ENCODE measurements at regions not wholly inside any gene's neighbourhood (a gene's known extent, or its start where the extent isn't known, plus 50 kb on each side); places are given as distances from the start of the nearest gene placed in this dataset.
"Not testable (repeated sequence)": the region's sequence is repeated elsewhere in the genome, so short reads cannot be mapped to it uniquely, and the experiment has no call there.

DNA sequence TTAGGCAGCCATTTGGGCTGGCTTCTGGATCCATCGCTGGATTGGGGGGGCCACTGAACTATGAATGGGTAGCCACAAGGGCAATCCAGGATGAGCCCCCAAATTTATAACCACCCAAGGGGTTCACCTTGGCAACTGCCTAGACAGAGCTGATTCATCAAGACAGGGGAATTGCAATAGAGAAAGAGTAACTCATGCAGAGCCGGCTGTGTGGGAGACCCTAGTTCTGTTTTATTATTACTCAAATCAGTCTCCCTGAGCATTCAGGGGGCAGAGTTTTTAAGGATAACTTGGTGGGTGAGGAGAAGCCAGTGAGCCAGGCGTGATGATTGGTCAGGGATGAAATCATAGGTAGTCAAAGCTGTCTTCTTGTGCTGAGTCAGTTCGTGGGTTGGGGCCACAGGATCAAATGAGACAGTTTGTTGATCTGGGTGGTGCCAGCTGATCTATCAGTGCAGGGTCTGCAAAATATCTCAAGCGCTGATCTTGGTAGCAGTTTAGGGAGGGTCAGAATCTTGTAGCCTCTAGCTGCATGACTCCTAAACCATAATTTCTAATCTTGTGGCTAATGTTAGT lies 57.9 kb downstream of the DNAJB9 start:
- DNase-seq = no peak

DNA sequence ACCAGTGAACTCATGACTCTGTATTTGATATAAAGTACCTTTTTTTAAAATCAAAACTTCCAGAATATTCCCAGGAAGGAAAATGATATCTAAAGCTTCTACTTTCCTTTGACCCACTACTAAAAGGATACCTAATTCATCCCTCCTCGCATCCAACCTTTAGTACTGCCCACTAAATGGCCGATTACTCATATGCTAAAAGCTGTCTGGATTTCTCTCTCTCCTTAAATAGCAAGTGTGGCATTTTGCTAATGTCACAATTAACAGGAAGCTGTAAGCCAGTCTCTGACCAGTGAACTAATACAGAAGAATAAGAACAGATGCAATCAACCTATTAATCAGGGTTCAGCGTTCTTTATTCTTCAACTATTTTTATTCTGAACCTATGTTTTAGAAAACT lies 59.0 kb downstream of the DNAJB9 start:
- no peak for DNase-seq

- DNase-seq = no peak
These were observed 60.2 kb downstream of the DNAJB9 start for GRCh38 chr7:108629651-108630400.

DNA sequence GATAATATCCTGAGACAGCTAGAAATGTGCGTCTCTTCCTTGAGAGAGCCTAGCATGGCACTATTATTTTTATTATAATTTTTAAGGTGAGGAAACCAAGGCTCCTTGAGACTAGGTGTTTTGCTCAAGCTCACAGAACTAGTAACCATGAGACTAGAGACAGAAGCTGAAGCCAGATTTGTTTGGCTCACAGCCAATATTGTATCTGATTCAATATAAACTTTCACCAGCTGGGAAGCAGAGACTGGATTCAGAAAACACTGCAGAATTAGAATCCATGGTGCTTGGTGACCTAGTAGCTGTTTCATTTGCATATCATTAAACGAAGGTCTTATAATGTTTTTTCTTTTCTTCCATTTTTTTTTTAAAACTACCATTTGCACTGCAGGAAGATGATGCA lies 64.4 kb downstream of the DNAJB9 start:
- no peak for DNase-seq

DNA sequence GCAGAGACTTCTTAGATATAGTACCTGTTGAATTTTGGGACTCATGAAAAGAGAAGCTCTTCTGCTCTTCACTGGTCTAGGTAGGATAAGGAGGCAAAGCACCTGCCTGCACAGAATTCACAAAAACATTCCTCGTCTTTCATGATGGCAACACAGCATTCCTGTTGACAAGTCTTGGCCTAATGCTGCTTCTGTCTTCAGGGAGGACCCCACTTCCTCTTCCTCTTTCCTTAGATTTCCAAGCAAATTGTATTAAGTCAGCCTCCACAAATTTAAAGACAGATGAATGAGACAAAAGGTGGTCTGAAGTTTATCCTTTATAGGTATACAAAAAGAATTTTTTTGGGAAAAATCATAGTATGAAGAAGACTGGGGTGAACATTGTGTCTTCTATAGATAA lies 64.9 kb downstream of the DNAJB9 start:
- DNase-seq = no peak

DNA sequence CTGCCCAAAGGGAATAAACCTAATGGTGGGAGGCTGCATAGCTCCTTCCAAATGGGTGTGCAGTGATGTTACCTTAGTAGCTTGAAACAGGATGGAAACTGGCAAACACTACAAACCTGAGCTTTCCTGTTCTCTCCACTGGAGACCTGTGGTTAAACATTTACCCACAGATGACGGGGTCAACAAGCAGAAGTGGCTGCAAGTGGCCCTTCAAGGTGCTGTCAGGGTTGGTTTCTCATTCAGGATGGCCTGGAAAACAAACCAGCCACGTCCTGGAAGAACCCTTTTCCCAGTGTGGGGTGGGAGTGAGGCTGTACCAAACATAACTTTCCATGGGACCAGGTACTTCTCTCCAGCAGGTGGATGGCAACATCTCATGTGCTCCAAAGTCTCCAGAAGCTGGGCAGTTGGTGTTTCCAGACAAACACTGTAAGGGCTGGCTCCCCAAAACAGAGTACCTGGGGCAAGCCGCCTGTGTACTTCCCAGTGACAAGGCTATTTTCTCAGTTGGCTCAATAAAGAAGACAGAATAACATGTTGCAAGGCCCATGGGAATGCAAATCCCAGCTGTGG lies 67.5 kb downstream of the DNAJB9 start:
- no peak for DNase-seq

DNA sequence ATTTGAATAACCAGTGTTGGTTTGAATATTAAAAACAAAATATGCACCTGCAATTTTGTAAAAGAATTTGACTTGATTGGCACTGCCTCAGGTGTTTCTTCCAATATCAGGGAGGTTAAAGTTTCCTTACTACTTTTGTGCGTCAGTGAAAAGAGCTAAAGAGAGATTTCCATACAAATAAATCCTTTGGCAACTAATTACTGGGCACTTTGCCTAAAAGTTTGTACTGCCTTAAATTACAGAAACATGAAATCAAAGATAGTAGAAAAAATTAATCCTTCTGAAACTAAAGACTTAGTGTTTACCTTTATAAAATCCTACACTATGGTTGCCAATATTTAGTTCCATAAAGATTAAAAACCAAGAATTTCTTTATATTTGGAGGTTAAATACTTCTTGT lies 72.5 kb downstream of the DNAJB9 start:
- DNase-seq = no peak

DNA sequence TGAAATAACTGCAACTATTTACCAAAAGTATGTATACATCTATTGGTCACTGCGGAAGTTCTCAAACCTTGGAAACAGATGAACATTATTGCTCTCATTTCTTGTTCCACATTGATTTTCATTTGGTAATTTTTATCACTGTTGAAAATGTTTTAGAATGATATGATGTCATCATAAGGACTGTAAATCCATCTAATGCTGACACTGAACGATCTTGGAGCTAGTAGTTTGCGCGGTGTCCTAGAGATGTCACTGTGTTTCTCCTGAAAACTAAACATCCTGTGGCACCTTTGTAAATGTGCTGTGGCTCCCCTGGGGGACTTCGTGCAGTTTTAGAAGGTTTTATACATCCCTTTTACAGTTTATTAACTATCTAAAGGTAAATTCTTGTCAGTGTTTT lies 73.5 kb downstream of the DNAJB9 start:
- no peak for DNase-seq

DNA sequence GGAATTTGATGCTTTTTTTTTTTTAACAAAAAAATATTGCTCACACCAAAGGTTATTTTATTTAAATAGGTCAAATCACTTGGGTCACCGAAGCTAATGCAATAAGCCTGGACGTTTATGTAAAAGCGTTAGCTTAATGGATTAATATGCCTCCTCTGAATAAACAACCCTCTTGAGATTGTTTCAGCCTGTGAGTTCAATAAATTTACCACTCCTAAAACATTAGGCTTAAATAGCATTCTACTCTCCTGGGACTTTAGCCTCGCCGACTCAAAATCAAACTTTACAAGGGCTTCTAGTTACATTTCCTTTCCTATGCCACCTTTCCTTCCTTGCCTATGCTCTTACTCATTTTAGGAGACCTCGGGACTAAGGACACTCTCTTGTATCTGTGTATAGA lies 79.3 kb downstream of the DNAJB9 start:
- no peak for DNase-seq

DNA sequence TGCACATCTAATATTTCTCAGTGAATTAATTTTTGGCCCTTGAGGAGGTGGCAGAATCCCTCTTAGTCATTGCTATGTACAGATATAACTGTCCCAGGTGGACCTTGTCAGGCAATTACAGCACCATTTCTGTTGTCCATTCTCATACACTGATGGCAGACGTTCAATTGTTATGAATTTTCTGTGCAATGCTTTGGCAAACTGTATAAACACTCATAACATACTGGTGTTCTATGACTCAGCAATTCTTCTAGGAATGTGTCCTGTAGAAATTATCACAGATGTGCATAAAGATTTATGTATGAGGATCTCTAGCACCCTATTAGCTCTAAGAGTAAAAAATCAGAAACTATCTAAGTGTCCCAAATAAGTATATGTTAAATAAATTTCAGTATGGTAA lies 80.8 kb downstream of the DNAJB9 start:
- no peak for DNase-seq

GRCh38 chr7:108652886-108653285 lies 83.2 kb downstream of the DNAJB9 start:
- no peak for DNase-seq

GRCh38 chr7:108653526-108653925 lies 83.9 kb downstream of the DNAJB9 start:
- DNase-seq = no peak

DNA sequence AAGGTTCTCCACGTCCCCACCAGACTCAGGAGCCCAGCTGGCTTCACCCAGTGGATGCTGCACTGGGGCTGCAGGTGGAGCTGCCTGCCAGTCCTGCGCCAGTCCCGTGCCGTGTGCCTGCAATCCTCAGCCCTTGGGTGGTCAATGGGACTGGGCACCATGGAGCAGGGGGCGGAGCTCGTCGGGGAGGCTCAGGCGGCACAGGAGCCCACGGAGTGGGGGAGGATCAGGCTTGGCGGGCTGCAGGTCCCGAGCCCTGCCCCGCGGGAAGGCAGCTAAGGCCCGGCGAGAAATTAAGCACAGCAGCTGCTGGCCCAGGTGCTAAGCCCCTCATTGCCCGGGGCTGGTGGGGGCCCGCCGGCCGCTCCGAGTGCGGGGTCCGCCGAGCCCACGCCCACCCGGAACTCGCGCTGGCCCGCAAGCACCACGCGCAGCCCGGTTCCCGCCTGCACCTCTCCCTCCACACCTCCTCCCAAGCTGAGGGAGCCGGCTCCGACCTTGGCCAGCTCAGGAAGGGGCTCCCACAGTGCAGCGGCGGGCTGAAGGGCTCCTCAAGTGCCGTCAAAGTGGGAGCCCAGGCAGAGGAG lies 87.6 kb downstream of the DNAJB9 start:
- DNase-seq = not testable (repeated sequence)

DNA sequence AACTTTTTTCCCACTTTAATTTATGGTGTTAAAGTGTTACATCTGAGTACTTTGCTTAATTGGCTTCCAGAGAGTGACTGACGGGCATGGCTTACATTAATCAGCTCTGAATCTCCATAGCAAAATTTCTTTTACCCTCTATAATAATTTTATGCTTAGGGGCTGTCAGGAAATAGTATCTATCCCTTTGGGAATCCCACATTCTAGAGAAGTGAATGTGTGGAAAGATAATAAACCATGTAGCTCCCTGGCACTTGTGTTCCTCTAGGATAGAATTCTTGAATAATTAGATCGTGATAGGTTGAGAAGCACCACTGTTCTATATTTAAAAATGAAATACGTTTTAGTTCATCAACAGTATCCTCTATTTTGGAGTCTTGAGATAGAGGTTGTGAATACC lies 89.6 kb downstream of the DNAJB9 start:
- DNase-seq = no peak

GRCh38 chr7:108659867-108660266 lies 90.2 kb downstream of the DNAJB9 start:
- no peak for DNase-seq

DNA sequence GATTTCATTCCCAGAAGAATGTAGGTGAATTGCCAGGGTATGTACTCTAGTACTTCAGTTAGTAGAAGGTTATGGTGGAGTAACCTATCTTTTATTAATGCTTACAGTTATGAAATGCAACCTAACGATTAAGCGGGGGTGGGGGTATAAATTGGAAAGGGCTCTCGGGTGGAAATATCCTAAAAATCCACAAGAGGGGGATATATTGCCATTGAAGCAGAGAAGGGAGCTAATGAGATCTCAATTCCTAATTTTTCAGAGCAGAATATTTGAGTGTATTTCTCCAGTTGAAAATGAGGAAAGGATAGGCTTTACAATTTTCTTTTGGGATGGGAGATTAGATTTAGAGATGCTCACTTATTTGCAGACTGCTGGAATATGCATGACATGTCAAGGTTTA lies 90.8 kb downstream of the DNAJB9 start:
- DNase-seq = no peak

DNA sequence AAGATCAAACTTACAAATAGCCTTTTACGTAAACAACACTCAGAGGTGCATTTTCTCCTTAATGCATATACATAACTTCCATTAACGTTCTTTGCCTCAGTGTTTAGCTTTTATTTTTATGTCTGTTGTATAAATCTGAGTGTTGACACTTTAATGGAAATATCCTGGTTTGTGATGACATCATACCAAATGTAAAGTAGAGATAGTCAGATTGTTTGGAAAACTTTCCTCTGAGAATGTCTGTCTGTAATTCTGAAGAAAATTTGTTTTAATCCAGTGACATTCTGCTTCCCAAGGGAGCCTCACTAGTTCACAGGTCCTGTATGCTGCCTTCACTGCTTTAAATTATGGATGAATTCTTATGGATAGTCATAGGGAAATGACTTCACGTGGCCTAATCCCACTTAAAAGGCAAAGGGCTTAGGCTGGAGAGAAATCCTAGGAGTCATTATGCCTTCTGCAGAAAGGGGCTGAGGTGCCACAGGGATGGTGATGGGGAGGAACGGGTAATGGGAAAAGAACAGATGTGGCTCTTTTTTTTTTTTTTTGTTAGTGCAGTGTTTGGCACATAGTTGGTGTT lies 93.2 kb downstream of the DNAJB9 start:
- no peak for DNase-seq

DNA sequence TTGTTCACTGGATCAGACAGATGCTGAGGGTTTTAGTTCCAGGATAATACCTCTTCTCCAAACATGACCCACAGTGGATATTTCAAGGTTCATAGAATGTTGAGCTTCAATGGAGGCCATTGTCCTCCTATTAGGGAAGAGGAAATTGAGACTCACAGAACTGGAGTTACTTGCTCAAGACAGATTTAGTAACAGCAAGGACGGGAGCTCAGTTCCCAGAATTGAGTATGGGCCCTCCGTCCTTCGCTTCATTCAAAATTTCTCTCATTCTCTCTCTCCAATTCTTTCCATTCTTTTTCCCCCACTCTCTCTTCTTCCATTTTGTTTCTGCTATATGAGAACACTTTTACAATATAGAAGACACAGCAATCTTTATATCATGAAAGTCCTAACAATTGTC lies 94.0 kb downstream of the DNAJB9 start:
- DNase-seq = no peak

GRCh38 chr7:108667216-108667615 lies 97.5 kb downstream of the DNAJB9 start:
- no peak for DNase-seq

DNA sequence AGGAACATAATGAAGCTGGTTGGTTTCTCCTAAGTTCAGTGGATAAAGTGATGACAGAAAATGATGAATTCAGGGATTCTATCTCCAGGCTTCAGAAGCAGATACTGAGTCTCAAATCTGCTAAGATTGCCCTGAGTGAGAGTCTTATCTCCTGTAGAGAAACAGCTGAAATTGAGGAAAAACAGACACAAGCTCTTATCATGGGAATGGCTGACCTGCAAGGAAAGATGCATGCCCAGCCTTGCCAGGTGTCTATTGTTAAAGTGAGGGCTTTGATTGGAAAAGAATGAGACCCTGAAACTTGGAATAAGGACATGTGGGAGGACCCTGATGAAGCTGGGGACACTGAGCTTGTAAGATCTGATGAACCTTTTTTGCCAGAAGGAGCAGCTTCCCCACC lies 100.3 kb downstream of the DNAJB9 start:
- DNase-seq = no peak

DNA sequence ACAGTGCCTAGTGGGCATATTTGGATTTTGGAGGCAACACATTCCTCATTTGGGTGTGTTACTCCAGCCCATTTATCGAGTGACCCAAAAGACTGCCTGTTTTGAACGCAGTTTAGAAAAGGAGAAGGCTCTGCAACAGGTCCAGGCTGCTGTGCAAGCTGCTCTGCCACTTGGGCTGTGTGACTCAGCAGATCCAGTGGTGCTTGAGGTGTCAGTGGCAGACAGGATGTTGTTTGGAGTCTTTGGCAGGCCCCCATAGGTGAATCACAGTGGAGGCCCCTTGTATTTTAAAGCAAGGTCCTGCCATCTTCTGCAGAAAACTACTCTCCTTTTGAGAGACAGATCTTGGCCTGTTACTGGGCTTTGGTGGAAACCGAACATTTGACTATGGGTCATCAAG lies 104.0 kb downstream of the DNAJB9 start:
- DNase-seq = not testable (repeated sequence)

DNA sequence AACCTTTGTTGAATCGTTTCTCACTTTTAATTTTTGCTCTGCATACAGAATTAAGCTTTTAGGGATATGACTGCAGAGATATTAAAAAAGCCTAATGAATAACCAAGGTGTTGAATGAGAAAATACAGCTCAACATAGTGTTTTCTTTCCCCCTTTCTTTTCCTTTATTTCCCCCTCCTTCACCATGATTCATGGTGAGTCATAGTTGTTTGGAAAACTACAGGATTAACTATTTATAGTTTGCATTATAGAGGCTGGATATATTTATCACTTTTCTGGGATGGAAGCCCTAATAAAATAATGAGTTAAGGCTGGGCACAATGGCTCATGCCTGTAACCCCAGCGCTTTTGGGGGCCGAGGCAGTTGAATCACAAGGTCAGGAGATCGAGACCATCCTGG lies 115.0 kb downstream of the DNAJB9 start:
- DNase-seq = no peak

DNA sequence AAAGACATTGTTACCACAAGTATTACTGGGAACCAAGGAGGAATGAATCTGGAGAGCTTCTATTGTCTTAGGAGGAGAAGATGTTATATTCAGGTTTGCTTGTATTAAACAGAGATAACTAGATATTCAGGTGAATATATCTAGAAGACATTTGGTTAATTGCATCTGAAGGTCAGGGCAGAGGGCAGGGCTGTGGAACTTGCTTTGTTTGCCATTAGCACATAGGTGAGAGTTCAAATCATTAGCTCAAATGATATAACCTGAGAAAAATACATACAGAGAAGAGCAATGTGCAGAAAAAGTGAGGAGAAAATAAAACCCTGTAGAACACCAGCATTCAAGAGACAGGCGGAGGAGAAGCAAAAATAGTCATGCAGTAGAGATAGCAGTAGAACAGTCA lies 116.8 kb downstream of the DNAJB9 start:
- no peak for DNase-seq

- DNase-seq = no peak
These were observed 127.6 kb downstream of the DNAJB9 start for GRCh38 chr7:108697254-108697653.

Data from activated effector memory CD4-positive, alpha-beta T cell treated with anti-CD3 and anti-CD28 coated beads, Interleukin-2, amount 50 U/mL, for 16 hours (primary cell).